Lower leg skin (tissue), 4 donors: ENCODE measurements at regions not wholly inside any gene's neighbourhood (a gene's known extent, or its start where the extent isn't known, plus 50 kb on each side); places are given as distances from the start of the nearest gene placed in this dataset.

Experiments
- DNase-seq, 2 donors: peaks; one replicate each; pipeline ENCODE4 v3.0.0-alpha.2; 2019; ENCODE audit warnings: low spot score in 2 of 2
- H3K4me3 ChIP-seq: fragments of 200-600 bp; sonication (generic); 2 replicates; pipeline ENCODE4 v1.5.1; 2017; ENCODE audit warnings: mild to moderate bottlenecking, low read depth; ENCODE audit not compliant: poor library complexity, severe bottlenecking
- CTCF ChIP-seq, 3 donors: fragments of 450-650 bp; IDR thresholded peaks; one replicate each; pipeline ENCODE4 v1.5.1; 2016; ENCODE audit warnings: antibody characterized with exemption in 3 of 3, mild to moderate bottlenecking in 3 of 3, moderate library complexity in 2 of 3
- POLR2A ChIP-seq, 2 donors: fragments of 450-650 bp; IDR thresholded peaks; one replicate each; pipeline ENCODE4 v1.6.1; 2016 to 2017; ENCODE audit warnings: antibody characterized with exemption in 2 of 2, mild to moderate bottlenecking in 1 of 2, moderate library complexity in 1 of 2
- WGBS, 2 donors: methylation state at CpG; one replicate each; pipeline ENCODE4 v1.1.5; 2018; 5-methylcytosine and 5-hydroxymethylcytosine counted together
- intact Hi-C: fragments of 100-400 bp; cut with DNase I; formaldehyde crosslinking; loops from one replicate; pipeline ENCODE4 v1.15.0; 2023; ENCODE audit warnings: low total_unique reads

- 93 to 95% methylated on average over 2 of the region's 2 CpGs for WGBS, 2 donors
- no peak overlapping the region for H3K4me3 ChIP-seq
- TF ChIP-seq CTCF (IDR thresholded peaks at IDR 0.05), result no peak
- no peak for TF ChIP-seq POLR2A (IDR thresholded peaks at IDR 0.05)
- intact Hi-C loops, result no loop called here
- no peak for DNase-seq
These were observed 477.4 kb upstream of the MDFIC2 start for GRCh38 chr3:70789878-70790277.

DNA sequence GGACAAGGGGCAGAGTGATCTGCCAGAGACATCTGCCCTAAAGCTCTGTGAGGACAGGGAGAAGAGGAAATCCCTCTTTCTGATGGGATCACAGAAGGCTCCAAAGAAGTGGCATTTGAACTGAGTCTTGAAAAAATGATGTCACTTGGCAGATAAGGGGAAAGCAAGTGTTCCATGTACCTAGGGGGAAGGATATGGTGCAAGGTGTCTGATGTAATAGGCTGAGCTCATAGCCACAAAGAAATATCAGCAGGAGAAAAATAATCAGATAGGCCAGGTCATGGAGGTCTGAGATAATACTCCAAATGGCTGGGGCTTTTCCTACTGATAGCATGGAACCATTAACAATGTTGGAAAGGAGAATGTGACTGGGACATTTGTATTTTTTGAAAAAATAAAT lies 468.4 kb upstream of the MDFIC2 start:
- DNase-seq, result no peak
- TF ChIP-seq POLR2A (IDR thresholded peaks at IDR 0.05) (no peak), CTCF (IDR thresholded peaks at IDR 0.05) (no peak)
- no peak overlapping the region for H3K4me3 ChIP-seq
- intact Hi-C loops, result no loop called here

- WGBS, 2 donors, result 84% methylated on average over 4 of the region's 4 CpGs
- DNase-seq, result no peak
- TF ChIP-seq CTCF (IDR thresholded peaks at IDR 0.05), result no peak
- no peak for TF ChIP-seq POLR2A (IDR thresholded peaks at IDR 0.05)
- H3K4me3 ChIP-seq, result no peak overlapping the region
- intact Hi-C loops, result no loop called here
These were observed 466.9 kb upstream of the MDFIC2 start for GRCh38 chr3:70779296-70779695.

- intact Hi-C loops, result no loop called here
- no peak overlapping the region for H3K4me3 ChIP-seq
- TF ChIP-seq CTCF (IDR thresholded peaks at IDR 0.05) (no peak), POLR2A (IDR thresholded peaks at IDR 0.05) (no peak)
- WGBS, 2 donors, result 52% methylated on average over 2 of the region's 2 CpGs
- no peak for DNase-seq
These were observed 463.6 kb upstream of the MDFIC2 start for GRCh38 chr3:70776081-70776480.

DNA sequence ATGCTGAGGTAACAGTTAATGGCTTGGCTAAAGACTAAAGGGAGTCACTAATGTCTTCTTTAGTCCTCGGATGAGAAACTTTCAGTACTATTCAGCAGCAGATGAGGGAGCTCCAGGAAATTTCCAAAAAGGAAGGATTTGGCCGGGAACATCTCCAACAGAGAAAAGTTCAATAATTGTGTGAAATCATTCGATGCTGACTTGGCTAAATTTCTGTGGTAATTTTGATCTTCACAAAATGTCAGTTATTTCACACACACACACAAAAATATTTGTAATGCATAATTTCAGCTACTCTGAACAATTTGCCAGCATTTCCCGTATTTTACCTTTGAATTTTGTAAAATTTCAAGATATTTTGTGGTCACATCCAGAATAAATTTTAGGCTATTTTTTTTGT lies 462.8 kb upstream of the MDFIC2 start:
- no peak for TF ChIP-seq CTCF (IDR thresholded peaks at IDR 0.05)
- no peak for TF ChIP-seq POLR2A (IDR thresholded peaks at IDR 0.05)
- WGBS, 2 donors, result 72 to 79% methylated on average over 4 of the region's 4 CpGs
- no peak overlapping the region for H3K4me3 ChIP-seq
- intact Hi-C loops, result no loop called here
- DNase-seq, result no peak

GRCh38 chr3:70774641-70775040 lies 462.2 kb upstream of the MDFIC2 start:
- intact Hi-C loops, result no loop called here
- H3K4me3 ChIP-seq, result no peak overlapping the region
- no peak for DNase-seq
- WGBS, 2 donors, result 70 to 71% methylated on average over 1 of the region's 1 CpG
- TF ChIP-seq POLR2A (IDR thresholded peaks at IDR 0.05) (no peak), CTCF (IDR thresholded peaks at IDR 0.05) (no peak)
